Skeletal muscle tissue (tissue), 3 donors: ENCODE measurements at regions not wholly inside any gene's neighbourhood (a gene's known extent, or its start where the extent isn't known, plus 50 kb on each side); places are given as distances from the start of the nearest gene placed in this dataset.

Experiments used
- H3K27ac ChIP-seq: one replicate; pipeline ENCODE4 v1.7.0; 2013; ENCODE audit warnings: mild to moderate bottlenecking, low read depth, low read length, inconsistent platforms
- H3K27me3 ChIP-seq, 3 donors: one replicate each; pipeline ENCODE4 v1.7.0; 2013; ENCODE audit warnings: low read length in 3 of 3; ENCODE audit not compliant: control insufficient read depth in 3 of 3, insufficient read depth in 3 of 3
- H3K36me3 ChIP-seq, 3 donors: one replicate each; pipeline ENCODE4 v1.7.0; 2013; ENCODE audit warnings: low read length in 3 of 3; ENCODE audit not compliant: control insufficient read depth in 3 of 3, insufficient read depth in 3 of 3
- H3K4me1 ChIP-seq, 3 donors: one replicate each; pipeline ENCODE4 v1.7.0; 2013; ENCODE audit warnings: low read length in 3 of 3, mild to moderate bottlenecking in 3 of 3; ENCODE audit not compliant: control insufficient read depth in 3 of 3, insufficient read depth in 3 of 3
- H3K4me3 ChIP-seq, 3 donors: one replicate each; pipeline ENCODE4 v1.7.0; 2013; ENCODE audit warnings: low read length in 3 of 3
- H3K9ac ChIP-seq, 3 donors: one replicate each; pipeline ENCODE4 v1.7.0; 2013; ENCODE audit warnings: low read length in 3 of 3, mild to moderate bottlenecking in 3 of 3, moderate library complexity in 2 of 3, low read depth in 1 of 3
- H3K9me3 ChIP-seq, 3 donors: one replicate each; pipeline ENCODE4 v1.7.0; 2013; ENCODE audit warnings: low read length in 3 of 3; ENCODE audit not compliant: control insufficient read depth in 3 of 3
- donor health status: Osteomylitis.

GRCh38 chr1:178020968-178021640 lies 51.2 kb upstream of the SEC16B start:
- H3K4me3 ChIP-seq = no peak overlapping the region
- H3K9ac ChIP-seq = no peak overlapping the region
- no peaks in the 10 kb centered on the region for H3K27me3 ChIP-seq
- peaks cover 0 to 3% (median 0%) of the 10 kb centered on the region in 3 donors for H3K9me3 ChIP-seq
- no peaks in the 10 kb centered on the region for H3K4me1 ChIP-seq
- H3K36me3 ChIP-seq = peaks cover 27 to 58% (median 51%) of the 10 kb centered on the region in 3 donors
- H3K27ac ChIP-seq = no peak overlapping the region

GRCh38 chr1:178021950-178022349 lies 52.1 kb upstream of the SEC16B start:
- Histone ChIP-seq H3K9ac (no peak overlapping the region), H3K9me3 (peaks cover 0 to 3% (median 0%) of the 10 kb centered on the region in 3 donors), H3K27ac (no peak overlapping the region), H3K4me1 (no peaks in the 10 kb centered on the region), H3K4me3 (no peak overlapping the region), H3K36me3 (peaks cover 27 to 55% (median 49%) of the 10 kb centered on the region in 3 donors), H3K27me3 (no peaks in the 10 kb centered on the region)

GRCh38 chr1:178023181-178023618 lies 53.3 kb upstream of the SEC16B start:
- H3K9ac ChIP-seq = no peak overlapping the region
- H3K36me3 ChIP-seq = peaks cover 22 to 46% (median 41%) of the 10 kb centered on the region in 3 donors
- no peak overlapping the region for H3K27ac ChIP-seq
- H3K4me3 ChIP-seq = no peak overlapping the region
- H3K27me3 ChIP-seq = no peaks in the 10 kb centered on the region
- H3K9me3 ChIP-seq = no peaks in the 10 kb centered on the region
- no peaks in the 10 kb centered on the region for H3K4me1 ChIP-seq

GRCh38 chr1:178024504-178024903 lies 54.6 kb upstream of the SEC16B start:
- peaks cover 19 to 39% (median 38%) of the 10 kb centered on the region in 3 donors for H3K36me3 ChIP-seq

GRCh38 chr1:178025613-178026356 lies 55.9 kb upstream of the SEC16B start:
- Histone ChIP-seq H3K9me3 (no peaks in the 10 kb centered on the region), H3K36me3 (peaks cover 19 to 33% (median 29%) of the 10 kb centered on the region in 3 donors)

More at GRCh38 chr1:178024504-178024903, 54.6 kb upstream of the SEC16B start:
- no peaks in the 10 kb centered on the region for H3K9me3 ChIP-seq
- no peak overlapping the region for H3K4me3 ChIP-seq
- peaks cover 4 to 7% (median 6%) of the 10 kb centered on the region in 3 donors for H3K4me1 ChIP-seq
- H3K27me3 ChIP-seq = no peaks in the 10 kb centered on the region
- no peak overlapping the region for H3K9ac ChIP-seq
- H3K27ac ChIP-seq = no peak overlapping the region

GRCh38 chr1:178028841-178029481 lies 59.1 kb upstream of the SEC16B start:
- Histone ChIP-seq H3K4me1 (peaks cover 6 to 19% (median 11%) of the 10 kb centered on the region in 3 donors), H3K27ac (peak overlapping the region; percentile 22), H3K27me3 (no peaks in the 10 kb centered on the region), H3K4me3 (no peak overlapping the region), H3K9ac (no peak overlapping the region), H3K9me3 (no peaks in the 10 kb centered on the region), H3K36me3 (peaks cover 9 to 19% (median 15%) of the 10 kb centered on the region in 3 donors)

More at GRCh38 chr1:178025613-178026356, 55.9 kb upstream of the SEC16B start:
- Histone ChIP-seq H3K4me1 (peaks cover 6 to 11% (median 11%) of the 10 kb centered on the region in 3 donors), H3K9ac (no peak overlapping the region), H3K4me3 (no peak overlapping the region), H3K27ac (no peak overlapping the region), H3K27me3 (no peaks in the 10 kb centered on the region)

- Histone ChIP-seq H3K9me3 (no peaks in the 10 kb centered on the region), H3K4me1 (peaks cover 11 to 20% (median 19%) of the 10 kb centered on the region in 3 donors)
Observed at GRCh38 chr1:178030467-178030866, 60.6 kb upstream of the SEC16B start.

GRCh38 chr1:178031856-178032320 lies 62.0 kb upstream of the RASAL2 start:
- Histone ChIP-seq H3K4me1 (peaks cover 11 to 26% (median 23%) of the 10 kb centered on the region in 3 donors), H3K36me3 (peaks cover 0 to 9% (median 5%) of the 10 kb centered on the region in 3 donors), H3K27me3 (no peaks in the 10 kb centered on the region), H3K27ac (no peak overlapping the region), H3K4me3 (no peak overlapping the region), H3K9ac (no peak overlapping the region), H3K9me3 (no peaks in the 10 kb centered on the region)

More at GRCh38 chr1:178030467-178030866, 60.6 kb upstream of the SEC16B start:
- Histone ChIP-seq H3K27ac (peak overlapping the region; percentile 25), H3K9ac (no peak overlapping the region), H3K4me3 (no peak overlapping the region), H3K36me3 (peaks cover 3 to 15% (median 14%) of the 10 kb centered on the region in 3 donors), H3K27me3 (no peaks in the 10 kb centered on the region)

GRCh38 chr1:178033019-178033418 lies 60.9 kb upstream of the RASAL2 start:
- H3K27me3 ChIP-seq = no peaks in the 10 kb centered on the region
- H3K27ac ChIP-seq = no peak overlapping the region
- H3K9me3 ChIP-seq = no peaks in the 10 kb centered on the region
- H3K36me3 ChIP-seq = peaks cover 0 to 9% (median 5%) of the 10 kb centered on the region in 3 donors
- H3K9ac ChIP-seq = no peak overlapping the region
- no peak overlapping the region for H3K4me3 ChIP-seq
- peaks cover 11 to 32% (median 32%) of the 10 kb centered on the region in 3 donors for H3K4me1 ChIP-seq
